Skeletal muscle tissue (tissue), 3 donors: ENCODE measurements at regions not wholly inside any gene's neighbourhood (a gene's known extent, or its start where the extent isn't known, plus 50 kb on each side); places are given as distances from the start of the nearest gene placed in this dataset.
"Not testable (repeated sequence)": the region's sequence is repeated elsewhere in the genome, so short reads cannot be mapped to it uniquely, and the experiment has no call there.

Source experiments
- H3K27ac ChIP-seq: one replicate; pipeline ENCODE4 v1.7.0; 2013; ENCODE audit warnings: mild to moderate bottlenecking, low read depth, low read length, inconsistent platforms
- H3K27me3 ChIP-seq, 3 donors: one replicate each; pipeline ENCODE4 v1.7.0; 2013; ENCODE audit warnings: low read length in 3 of 3; ENCODE audit not compliant: control insufficient read depth in 3 of 3, insufficient read depth in 3 of 3
- H3K36me3 ChIP-seq, 3 donors: one replicate each; pipeline ENCODE4 v1.7.0; 2013; ENCODE audit warnings: low read length in 3 of 3; ENCODE audit not compliant: control insufficient read depth in 3 of 3, insufficient read depth in 3 of 3
- H3K4me1 ChIP-seq, 3 donors: one replicate each; pipeline ENCODE4 v1.7.0; 2013; ENCODE audit warnings: low read length in 3 of 3, mild to moderate bottlenecking in 3 of 3; ENCODE audit not compliant: control insufficient read depth in 3 of 3, insufficient read depth in 3 of 3
- H3K4me3 ChIP-seq, 3 donors: one replicate each; pipeline ENCODE4 v1.7.0; 2013; ENCODE audit warnings: low read length in 3 of 3
- H3K9ac ChIP-seq, 3 donors: one replicate each; pipeline ENCODE4 v1.7.0; 2013; ENCODE audit warnings: low read length in 3 of 3, mild to moderate bottlenecking in 3 of 3, moderate library complexity in 2 of 3, low read depth in 1 of 3
- H3K9me3 ChIP-seq, 3 donors: one replicate each; pipeline ENCODE4 v1.7.0; 2013; ENCODE audit warnings: low read length in 3 of 3; ENCODE audit not compliant: control insufficient read depth in 3 of 3
- donor health status: Osteomylitis.

DNA sequence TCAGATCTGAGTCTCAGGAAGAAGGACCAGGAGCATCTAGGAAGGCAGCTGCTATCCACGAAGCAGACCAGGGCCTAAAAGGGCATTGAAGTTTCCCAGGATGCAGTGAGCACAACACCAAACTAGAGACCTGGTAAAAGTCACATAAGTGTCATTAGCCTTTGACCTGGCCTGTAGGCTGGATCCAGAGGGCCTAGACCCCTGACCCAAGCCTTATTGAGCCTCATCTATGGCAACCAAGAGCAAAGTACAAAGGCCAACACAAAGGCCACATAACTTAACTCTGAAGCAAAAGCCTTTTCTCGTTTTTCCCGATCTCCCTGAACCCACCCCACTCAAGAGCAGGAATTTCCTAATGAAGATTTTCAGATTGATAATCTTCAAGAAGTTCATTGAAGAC lies 127.3 kb upstream of the SRD5A2 start:
- Histone ChIP-seq H3K36me3 (no peaks in the 10 kb centered on the region), H3K9me3 (no peaks in the 10 kb centered on the region), H3K27ac (no peak overlapping the region), H3K4me3 (no peak overlapping the region), H3K27me3 (no peaks in the 10 kb centered on the region), H3K4me1 (no peaks in the 10 kb centered on the region), H3K9ac (no peak overlapping the region)

DNA sequence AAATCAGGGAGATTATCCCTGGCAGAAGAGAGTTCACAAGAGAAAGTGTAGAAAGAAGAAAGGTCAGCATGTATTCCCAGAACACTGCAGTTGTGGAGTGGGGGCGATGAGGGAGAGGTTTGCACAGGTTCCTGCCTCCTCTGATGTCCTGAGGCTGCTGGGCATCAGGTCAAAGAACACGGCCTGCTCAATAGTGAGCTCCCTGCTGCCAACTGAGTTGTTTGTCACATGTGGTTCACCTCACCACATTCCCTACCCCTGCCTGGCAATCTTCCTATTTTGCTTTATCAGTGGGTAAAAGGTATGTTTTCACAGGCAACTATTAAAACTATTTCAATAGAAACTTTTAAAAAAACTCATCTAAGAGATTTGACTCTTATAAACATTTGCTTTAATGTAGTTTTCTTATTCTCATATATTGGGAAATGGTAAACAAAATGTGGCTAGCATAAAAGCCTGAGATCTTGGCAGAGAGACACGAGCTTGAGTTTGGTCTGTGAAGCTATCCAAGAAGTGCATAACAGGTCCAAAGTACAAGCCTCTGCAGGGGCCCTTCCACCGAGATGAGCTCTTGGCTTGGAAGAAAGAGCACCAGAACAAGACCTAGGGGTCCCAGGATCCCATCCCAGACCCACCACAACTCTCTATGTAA lies 123.9 kb upstream of the SRD5A2 start:
- Histone ChIP-seq H3K36me3 (no peaks in the 10 kb centered on the region), H3K4me3 (no peak overlapping the region), H3K27me3 (no peaks in the 10 kb centered on the region), H3K4me1 (no peaks in the 10 kb centered on the region), H3K27ac (no peak overlapping the region), H3K9ac (no peak overlapping the region), H3K9me3 (no peaks in the 10 kb centered on the region)

DNA sequence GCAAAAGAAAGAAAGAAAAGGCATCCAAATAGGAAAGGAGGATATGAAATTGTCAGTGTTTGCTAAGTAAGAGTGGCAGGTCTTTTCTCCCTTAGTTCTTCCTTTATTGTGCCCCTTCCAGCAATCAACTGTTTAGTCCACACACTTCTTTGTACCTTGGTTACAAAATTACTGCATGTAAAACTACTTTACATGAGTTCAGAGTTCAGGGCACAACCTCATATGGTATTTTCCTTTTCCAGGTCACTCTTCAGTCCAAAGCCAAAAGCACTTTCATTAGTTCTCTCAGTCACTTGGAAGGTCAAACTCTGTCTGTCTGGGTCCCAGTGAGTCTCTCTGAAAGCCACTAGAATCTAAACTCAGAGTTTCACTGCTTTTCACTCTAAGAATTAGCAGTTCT lies 122.5 kb upstream of the SRD5A2 start:
- no peaks in the 10 kb centered on the region for H3K36me3 ChIP-seq
- no peak overlapping the region for H3K27ac ChIP-seq
- H3K27me3 ChIP-seq, result no peaks in the 10 kb centered on the region
- H3K4me3 ChIP-seq, result no peak overlapping the region
- H3K9me3 ChIP-seq, result peaks cover 0 to 3% (median 0%) of the 10 kb centered on the region in 3 donors
- no peak overlapping the region for H3K9ac ChIP-seq
- no peaks in the 10 kb centered on the region for H3K4me1 ChIP-seq

DNA sequence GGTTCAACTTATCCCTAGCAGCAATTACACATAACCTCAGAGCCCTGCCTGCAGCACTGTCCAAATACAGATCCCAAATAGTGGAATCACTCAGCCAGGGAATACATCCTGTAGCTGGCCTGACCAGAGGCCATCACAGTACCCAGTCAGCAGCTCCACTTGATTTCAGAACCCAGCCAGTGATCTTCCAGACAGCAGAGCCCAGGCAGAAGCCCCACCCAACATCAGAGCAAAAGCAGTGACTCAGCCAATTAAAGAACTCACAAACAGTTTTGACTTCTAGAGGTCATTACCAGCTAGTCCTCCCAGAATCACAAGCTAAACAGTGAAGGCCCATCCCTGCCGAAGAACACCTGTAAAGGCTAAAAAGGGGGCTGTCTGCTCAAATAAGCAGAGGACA lies 118.0 kb upstream of the SRD5A2 start:
- Histone ChIP-seq H3K9ac (no peak overlapping the region), H3K4me3 (no peak overlapping the region), H3K27ac (no peak overlapping the region), H3K4me1 (no peaks in the 10 kb centered on the region), H3K36me3 (no peaks in the 10 kb centered on the region), H3K9me3 (peaks cover 9 to 24% (median 11%) of the 10 kb centered on the region in 3 donors), H3K27me3 (no peaks in the 10 kb centered on the region)

DNA sequence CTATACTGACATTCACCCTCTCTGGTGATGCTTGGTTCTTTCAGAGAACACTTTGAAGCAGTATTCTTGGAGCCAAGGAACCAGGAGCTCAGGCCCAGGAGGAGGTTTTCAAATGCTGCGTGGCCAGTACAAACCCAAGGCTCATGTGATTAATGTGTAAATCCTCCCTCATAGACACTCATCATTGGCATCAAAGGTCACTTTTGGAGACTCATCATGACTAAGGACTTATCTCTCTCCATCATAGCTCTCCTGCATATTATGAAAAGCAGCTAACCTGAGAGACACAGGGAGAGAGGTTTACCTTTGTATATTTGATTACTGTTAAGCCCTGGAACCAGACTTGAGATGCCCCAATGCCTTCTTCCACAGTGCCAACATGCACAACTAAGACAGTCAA lies 115.3 kb upstream of the SRD5A2 start:
- Histone ChIP-seq H3K27me3 (no peaks in the 10 kb centered on the region), H3K36me3 (no peaks in the 10 kb centered on the region), H3K9ac (no peak overlapping the region), H3K4me1 (no peaks in the 10 kb centered on the region), H3K4me3 (no peak overlapping the region), H3K9me3 (peaks cover 13 to 40% (median 18%) of the 10 kb centered on the region in 3 donors), H3K27ac (no peak overlapping the region)

DNA sequence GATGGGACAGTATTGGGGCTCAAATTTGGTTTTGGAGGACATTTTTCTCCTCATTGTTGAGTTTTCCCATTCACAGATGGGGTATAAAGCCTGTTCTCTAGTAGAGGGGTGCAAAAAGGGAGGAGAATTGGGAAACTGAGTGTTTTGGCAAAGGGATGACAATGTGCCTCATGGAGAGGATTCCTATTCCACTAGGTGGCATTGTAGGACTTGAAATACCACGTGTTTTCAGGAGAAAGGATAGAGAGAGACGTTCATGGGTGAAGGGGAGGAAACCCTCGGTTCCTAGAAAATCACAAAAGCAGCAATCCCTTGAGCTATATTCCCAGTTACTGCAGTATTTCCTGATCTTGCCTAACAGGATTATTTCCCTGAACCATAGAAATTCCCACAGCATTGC lies 113.7 kb upstream of the SRD5A2 start:
- H3K4me1 ChIP-seq, result no peaks in the 10 kb centered on the region
- H3K27ac ChIP-seq, result no peak overlapping the region
- H3K36me3 ChIP-seq, result no peaks in the 10 kb centered on the region
- H3K4me3 ChIP-seq, result peak overlapping the region in 1 of 3 donors; percentile 2
- H3K9me3 ChIP-seq, result peaks cover 13 to 40% (median 18%) of the 10 kb centered on the region in 3 donors
- no peaks in the 10 kb centered on the region for H3K27me3 ChIP-seq
- H3K9ac ChIP-seq, result no peak overlapping the region

DNA sequence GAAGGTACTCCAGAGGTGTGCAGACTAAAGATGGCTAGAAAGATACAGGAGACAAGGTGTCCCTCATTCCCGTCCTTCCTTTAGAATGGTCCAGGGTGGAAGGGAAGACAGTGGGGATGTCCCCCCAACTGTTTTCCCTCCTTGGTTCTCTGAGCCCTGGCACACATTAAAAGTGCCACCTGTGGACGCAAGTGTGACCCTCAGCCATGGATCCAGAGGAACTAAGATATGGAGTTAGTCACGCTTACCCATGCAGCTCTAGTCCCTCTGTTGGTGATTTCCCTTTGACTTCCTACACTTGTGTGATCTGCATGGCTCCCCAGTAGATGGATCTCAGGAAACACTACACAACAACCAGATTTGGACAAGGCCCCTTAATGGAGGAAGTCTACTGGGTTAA lies 113.1 kb upstream of the SRD5A2 start:
- Histone ChIP-seq H3K9me3 (peaks cover 13 to 36% (median 18%) of the 10 kb centered on the region in 3 donors), H3K27ac (no peak overlapping the region), H3K4me3 (no peak overlapping the region), H3K4me1 (no peaks in the 10 kb centered on the region), H3K9ac (no peak overlapping the region), H3K36me3 (no peaks in the 10 kb centered on the region), H3K27me3 (no peaks in the 10 kb centered on the region)

DNA sequence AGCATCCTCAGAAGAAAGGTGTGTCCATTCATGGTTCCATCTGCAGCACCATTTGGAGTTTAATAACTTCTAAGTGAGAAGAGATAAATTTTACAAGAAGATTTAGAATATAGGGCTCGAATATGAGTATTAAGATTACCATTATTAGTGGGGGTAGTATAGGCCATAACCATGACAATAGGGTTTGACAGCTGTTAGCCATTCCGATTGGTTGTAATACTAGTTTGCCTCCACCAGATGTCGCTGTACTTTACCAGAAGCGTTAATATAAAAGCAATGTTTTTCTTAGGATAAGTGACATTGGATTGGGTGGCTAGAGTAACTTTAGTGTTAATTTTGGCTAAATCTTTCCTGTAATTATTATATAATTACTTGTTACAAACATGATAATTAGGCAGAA lies 107.5 kb upstream of the SRD5A2 start:
- peaks cover 0 to 19% (median 2%) of the 10 kb centered on the region in 3 donors for H3K9me3 ChIP-seq
- H3K36me3 ChIP-seq, result no peaks in the 10 kb centered on the region
- no peak overlapping the region for H3K27ac ChIP-seq
- H3K4me3 ChIP-seq, result no peak overlapping the region
- H3K9ac ChIP-seq, result no peak overlapping the region
- no peaks in the 10 kb centered on the region for H3K4me1 ChIP-seq
- H3K27me3 ChIP-seq, result no peaks in the 10 kb centered on the region

DNA sequence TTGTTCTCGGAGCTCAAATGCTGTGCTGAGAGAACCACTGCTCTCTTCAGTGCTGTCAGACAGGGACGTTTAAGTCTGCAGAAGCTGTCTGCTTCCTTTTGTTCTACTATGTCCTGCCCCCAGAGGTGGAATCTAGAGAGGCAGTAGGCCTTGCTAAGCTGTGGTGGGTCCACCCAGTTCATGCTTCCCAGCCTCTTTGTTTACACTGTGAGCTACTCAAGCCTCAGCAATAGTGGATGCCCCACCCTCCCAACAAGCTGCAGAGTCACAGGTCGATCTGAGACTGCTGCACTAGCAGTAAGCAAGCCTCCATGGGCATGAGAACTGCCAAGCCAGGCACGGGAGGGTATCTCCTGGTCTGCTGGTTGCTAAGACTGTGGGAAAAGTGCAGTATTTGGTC lies 102.8 kb upstream of the SRD5A2 start:
- H3K27me3 ChIP-seq, H3K9me3 ChIP-seq, H3K36me3 ChIP-seq, H3K4me3 ChIP-seq, H3K27ac ChIP-seq, H3K4me1 ChIP-seq, H3K9ac ChIP-seq: not testable (repeated sequence)

DNA sequence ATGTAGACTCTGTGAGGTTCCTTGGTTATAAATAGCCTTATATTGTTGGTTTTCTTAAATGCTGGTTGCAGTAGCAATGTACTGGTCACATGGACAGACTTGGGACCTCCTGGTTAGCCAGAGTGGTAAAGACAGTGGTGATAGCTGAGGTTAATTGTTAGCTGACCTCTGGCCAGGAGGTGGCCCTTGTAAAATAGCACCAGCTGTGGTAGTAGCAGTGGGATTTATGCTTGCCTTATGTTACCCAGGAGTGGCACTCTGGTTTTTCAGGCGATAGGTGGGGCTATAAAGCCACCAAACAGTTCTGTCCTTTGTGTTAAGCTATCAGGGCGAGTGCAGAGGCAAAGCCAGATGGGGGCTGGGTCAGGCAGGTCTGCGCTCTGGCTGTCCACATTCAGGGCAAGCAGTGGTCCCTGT lies 94.8 kb upstream of the SRD5A2 start:
- Histone ChIP-seq H3K4me3 (no peak overlapping the region), H3K27ac (no peak overlapping the region), H3K36me3 (no peaks in the 10 kb centered on the region), H3K27me3 (no peaks in the 10 kb centered on the region), H3K9me3 (peaks cover 3 to 12% (median 5%) of the 10 kb centered on the region in 3 donors), H3K9ac (no peak overlapping the region), H3K4me1 (no peaks in the 10 kb centered on the region)
